Esophagus squamous epithelium (tissue), 4 donors: ENCODE measurements at regions not wholly inside any gene's neighbourhood (a gene's known extent, or its start where the extent isn't known, plus 50 kb on each side); places are given as distances from the start of the nearest gene placed in this dataset.

Source experiments
- CTCF ChIP-seq, 6 experiments: fragments of 450-650 bp in 4 of 6; fragments of 200-600 bp in 2 of 6; sonication (generic) in 2 of 6; IDR thresholded peaks; one replicate each; pipeline ENCODE4 v1.5.1; 2016 to 2019; ENCODE audit warnings: antibody characterized with exemption in 6 of 6, mild to moderate bottlenecking in 4 of 6, moderate library complexity in 4 of 6
- POLR2A ChIP-seq, 4 donors: fragments of 450-650 bp; IDR thresholded peaks; one replicate each; pipeline ENCODE4 v1.6.1; 2017; ENCODE audit warnings: antibody characterized with exemption in 4 of 4, mild to moderate bottlenecking in 4 of 4, moderate library complexity in 3 of 4

GRCh38 chr2:224260372-224261020 lies 141.4 kb downstream of the FAM124B start:
- no peak for TF ChIP-seq POLR2A (IDR thresholded peaks at IDR 0.05)
- TF ChIP-seq CTCF (IDR thresholded peaks at IDR 0.05), result no peak
